Femur (tissue), 1 donor: ENCODE measurements at regions not wholly inside any gene's neighbourhood (a gene's known extent, or its start where the extent isn't known, plus 50 kb on each side); places are given as distances from the start of the nearest gene placed in this dataset.
"Not testable (repeated sequence)": the region's sequence is repeated elsewhere in the genome, so short reads cannot be mapped to it uniquely, and the experiment has no call there.

Experiments
- DNase-seq: peaks from one replicate; pipeline ENCODE4 v3.0.0-alpha.2; 2017

GRCh38 chr6:166802401-166802800 is 153.9 kb downstream of the RNASET2 start:
- DNase-seq: no peak

- DNase-seq: no peak
These were observed 156.2 kb downstream of the RNASET2 start for GRCh38 chr6:166800137-166800536.

GRCh38 chr6:166798652-166799051 is 157.7 kb downstream of the RNASET2 start:
- no peak for DNase-seq

DNA sequence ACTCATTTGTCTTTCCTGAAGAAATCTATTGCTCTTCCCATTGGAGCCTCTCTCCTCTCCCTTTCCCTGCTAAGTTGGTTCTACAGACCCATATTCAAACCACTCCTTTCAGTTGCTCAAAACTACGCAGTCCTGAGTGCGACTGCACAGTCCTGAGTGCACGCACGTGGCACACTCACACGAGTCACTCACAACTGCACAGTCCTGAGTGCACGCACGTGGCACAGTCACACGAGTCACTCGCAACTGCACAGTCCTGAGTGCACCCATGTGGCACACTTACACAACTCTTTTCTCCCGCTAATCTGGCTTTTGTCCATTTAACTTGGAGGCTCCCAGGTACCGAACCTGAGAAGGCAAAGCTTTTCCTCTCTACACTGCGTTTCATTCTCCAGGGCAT is 159.7 kb downstream of the RNASET2 start:
- no peak for DNase-seq

GRCh38 chr6:166795879-166796278 is 160.5 kb downstream of the RNASET2 start:
- DNase-seq: no peak

GRCh38 chr6:166790808-166791207 is 163.8 kb upstream of the RPS6KA2 start:
- not testable (repeated sequence) for DNase-seq

DNA sequence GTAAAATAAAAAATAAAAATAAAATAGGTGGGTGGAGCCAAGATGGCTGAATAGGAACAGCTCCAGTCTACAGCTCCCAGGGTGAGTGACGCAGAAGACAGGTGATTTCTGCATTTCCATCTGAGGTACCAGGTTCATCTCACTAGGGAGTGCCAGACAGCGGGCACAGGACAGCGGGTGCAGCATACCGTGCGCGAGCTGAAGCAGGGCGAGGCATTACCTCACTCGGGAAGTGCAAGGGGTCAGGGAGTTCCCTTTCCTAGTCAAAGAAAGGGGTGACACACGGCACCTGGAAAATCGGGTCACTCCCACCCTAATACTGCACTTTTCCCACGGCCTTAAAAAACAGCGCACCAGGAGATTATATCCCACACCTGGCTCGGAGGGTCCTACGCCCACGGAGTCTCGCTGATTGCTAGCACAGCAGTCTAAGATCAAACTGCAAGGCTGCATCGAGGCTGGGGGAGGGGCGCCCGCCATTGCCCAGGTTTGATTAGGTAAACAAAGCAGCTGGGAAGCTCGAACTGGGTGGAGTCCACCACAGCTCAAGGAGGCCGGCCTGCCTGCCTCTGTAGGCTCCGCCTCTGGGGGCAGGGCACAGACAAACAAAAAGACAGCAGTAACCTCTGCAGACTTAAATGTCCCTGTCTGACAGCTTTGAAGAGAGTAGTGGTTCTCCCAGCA is 161.9 kb upstream of the RPS6KA2 start:
- DNase-seq: not testable (repeated sequence)

DNA sequence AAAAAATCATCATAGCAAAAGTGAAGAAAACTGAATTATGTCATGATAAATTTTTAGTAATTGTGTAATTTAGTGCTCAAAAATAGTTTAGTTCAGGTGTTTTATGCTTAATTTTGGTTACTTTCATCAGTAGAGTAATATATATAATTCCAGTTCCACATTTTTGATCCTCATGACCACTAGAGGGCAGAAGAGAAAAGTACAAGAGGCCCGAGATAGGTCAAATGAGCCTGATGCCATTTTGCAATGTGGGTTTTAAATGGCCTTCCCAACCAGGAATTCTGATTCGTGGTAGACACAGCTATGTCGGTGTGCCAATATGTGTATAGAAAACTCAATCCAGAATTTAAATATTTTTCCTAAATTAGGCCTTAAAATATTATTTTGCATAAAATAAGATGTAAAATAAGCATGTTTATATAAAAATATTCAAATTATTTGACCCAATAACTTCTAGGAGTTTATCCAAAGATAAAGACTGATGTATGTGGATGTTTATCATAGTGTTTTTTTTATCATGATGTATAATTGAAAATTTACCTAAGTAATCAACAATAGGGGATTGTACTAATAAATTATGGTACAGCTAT is 159.7 kb upstream of the RPS6KA2 start:
- DNase-seq: no peak

GRCh38 chr6:166785131-166785530 is 158.1 kb upstream of the RPS6KA2 start:
- no peak for DNase-seq

GRCh38 chr6:166784691-166785090 is 157.6 kb upstream of the RPS6KA2 start:
- no peak for DNase-seq

- no peak for DNase-seq
These were observed 155.5 kb upstream of the RPS6KA2 start for GRCh38 chr6:166782520-166782919.

DNA sequence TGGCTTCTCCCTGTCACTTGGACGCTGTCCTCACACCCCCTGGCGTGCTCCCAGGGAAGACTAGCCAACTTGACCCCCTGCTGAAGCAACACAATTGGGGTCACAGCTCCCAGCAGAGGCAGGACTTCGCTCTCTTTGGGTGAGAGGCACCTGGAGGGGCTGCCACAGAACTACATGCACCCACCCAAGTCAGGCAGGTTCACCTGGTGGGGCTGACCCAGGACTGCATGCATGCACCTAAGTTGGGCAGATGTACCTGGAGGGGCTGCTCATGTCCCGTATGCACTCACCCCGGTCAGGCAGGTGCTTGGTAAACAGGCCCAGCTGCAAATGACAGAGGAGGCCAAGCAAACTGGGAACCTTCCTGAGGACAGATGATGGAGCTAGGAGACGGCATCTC is 154.3 kb upstream of the RPS6KA2 start:
- DNase-seq: no peak

GRCh38 chr6:166779963-166780683 is 153.1 kb upstream of the RPS6KA2 start:
- DNase-seq: no peak

DNA sequence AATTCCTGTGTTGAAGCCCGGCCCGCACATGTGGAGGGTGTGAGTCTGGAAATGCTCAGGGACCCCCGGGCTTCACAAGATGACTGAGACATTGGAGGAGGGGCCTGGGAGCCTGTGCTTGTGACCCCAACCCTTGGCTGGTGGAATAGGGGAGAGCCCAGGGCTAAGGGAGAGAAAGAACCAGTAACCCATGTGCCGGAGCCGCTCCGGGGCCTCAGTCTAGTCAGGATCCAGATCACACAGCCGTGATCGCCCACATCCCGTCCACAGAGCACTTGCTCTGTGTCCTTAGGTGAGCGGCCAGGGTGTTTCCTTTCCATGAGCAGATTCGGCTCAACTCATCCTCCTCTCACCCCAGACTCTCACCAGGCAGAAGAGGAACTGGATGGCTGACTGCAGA is 152.3 kb upstream of the RPS6KA2 start:
- DNase-seq: no peak

DNA sequence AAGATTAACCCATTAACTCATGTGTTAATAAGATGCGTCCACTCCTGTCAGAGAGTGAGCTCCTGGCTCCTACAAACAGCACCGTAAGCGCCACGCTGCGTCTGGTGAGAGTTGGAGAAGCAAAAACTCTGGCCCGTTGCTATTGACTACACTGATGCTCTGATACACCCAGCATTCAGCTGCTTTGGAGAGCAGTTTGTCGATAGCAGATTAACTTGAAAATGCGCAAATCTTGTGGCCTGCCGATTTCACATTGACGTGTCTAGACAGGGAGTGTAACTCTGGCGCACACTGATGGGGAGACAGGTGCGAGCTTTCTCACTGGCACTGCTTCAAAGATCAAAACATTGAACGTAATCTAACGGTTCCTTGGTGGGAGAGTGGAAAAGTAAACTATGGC is 151.7 kb upstream of the RPS6KA2 start:
- DNase-seq: no peak

GRCh38 chr6:166778046-166778445 is 151.0 kb upstream of the RPS6KA2 start:
- no peak for DNase-seq

DNA sequence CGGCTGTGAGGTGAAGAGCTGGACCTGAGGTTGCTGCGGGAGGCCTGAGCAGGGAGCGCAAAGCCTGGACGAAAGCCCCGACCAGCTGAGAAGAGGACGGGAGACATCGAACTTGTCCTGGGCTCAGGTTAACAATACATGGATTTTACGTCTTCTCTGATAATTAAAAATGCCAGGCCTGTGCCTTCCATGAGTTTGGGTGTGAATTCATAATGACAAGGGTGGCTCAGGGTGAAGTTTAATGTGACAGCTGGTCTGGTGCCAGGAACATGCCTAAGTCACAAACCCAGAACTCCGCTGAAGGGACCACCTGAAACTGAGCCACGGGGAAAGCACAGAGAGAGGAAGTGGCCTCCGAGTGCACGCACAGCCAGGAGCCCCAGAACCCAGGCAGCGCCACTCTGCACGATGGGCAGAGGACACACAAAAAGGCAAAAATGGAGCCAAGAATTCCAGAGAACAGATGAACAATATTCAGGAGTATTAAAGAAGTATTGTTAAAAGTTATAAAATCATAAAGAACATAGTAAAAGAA is 150.1 kb upstream of the RPS6KA2 start:
- DNase-seq: no peak

DNA sequence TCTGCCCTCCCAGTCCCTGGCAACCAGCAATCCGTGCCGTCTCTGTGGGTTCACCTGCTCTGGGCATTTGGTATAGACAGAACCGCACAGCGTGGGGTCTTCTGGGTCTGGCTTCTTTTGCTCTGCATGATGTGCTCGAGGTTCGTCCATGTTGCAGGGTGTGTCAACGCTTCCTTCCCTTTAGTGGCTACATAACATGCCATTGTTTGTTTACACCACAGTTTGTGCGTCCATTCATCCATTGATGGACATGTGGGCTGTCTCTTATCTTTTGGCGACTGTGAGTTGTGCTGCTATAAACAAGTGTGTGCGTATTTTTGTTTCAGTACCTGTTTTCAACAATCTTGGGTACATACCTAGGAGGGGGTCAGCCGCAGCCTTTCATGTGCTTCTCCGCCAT is 149.5 kb upstream of the RPS6KA2 start:
- DNase-seq: no peak

GRCh38 chr6:166775923-166776220 is 148.8 kb upstream of the RPS6KA2 start:
- DNase-seq: no peak

GRCh38 chr6:166775180-166775922 is 148.3 kb upstream of the RPS6KA2 start:
- peak; percentile 72 for DNase-seq

DNA sequence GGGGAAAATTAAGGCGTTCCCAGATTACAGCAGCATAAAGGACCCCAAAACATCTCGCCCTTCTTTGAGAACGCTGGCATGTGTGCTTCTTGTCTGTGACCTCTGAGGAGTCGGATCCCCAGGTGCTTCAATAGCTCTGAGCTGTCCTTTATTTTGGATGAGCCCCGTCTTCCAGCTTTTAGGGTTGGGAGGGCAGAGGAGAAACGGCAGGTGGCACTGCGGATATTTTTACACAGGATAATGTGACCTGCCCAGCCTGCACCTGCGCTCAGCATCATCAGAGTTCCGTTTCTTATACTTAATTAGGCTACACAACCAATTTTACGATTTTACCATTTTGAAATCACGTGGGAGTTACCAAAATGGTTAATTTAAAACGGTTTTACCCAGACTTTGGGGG is 147.7 kb upstream of the RPS6KA2 start:
- no peak for DNase-seq

DNA sequence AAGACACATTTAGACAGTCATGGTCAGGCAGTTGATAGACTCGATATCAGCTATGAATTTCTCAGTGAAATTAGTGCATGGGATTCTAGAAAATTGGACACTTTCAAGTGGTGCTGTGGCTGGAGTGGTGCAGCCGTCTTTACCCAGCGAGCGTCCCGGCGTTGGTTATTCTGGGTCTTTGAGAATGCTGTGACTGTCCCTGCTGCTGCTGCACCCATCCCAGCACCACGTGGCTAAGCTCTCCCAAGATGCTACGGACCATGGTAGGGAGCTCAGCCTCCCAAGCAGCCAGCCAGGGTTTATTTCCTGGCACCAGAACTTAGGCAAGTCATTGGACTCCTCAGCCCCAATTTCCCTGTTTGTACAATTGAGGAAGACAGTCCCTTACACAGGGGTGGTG is 147.2 kb upstream of the RPS6KA2 start:
- no peak for DNase-seq

DNA sequence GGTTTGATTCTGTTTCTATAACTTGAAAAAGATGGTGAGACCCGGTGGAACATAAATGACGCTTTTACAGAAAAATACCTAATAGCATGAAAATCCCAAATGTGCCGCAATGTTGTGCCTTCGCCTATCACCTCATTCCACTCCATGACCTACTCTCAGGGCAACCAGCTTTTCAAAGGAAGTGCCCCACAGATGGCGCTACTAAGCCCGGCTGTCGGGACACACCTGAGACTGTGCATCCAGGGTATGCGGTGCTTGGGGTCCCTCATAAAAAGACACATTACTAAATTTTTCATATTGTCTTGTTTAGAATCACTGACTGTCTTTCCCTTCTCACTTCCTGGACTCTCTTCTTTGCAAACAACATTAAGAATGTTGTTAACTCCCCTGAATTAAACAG is 145.5 kb upstream of the RPS6KA2 start:
- no peak for DNase-seq

- DNase-seq: no peak
These were observed 144.7 kb upstream of the RPS6KA2 start for GRCh38 chr6:166771701-166772100.
